ENCODE measurements at regions not wholly inside any gene's neighbourhood (a gene's known extent, or its start where the extent isn't known, plus 50 kb on each side); places are given as distances from the start of the nearest gene placed in this dataset.

DNA sequence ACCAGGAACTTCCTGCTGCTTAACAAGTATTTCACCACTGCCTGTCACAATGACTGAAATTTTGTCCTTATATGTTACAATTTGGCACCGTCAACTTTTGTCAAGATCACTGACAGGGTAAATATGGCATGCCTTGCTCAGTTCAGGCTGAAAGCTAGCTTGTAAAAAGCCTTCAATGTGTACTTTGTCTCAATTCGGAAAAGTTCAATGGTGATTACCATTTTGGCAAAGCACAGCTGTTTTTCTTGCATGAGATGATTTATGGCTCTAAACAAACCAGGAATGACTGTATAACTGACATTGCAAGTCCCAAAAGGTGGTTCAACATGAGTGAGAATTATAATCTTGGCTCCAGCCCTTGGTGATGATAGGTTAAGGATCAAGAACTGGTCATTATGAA is 1255.2 kb downstream of the CNTNAP5 start:
- Histone ChIP-seq H2BK20ac (ENCODE audit: low read depth, low read length) (no peak overlapping the region), H3K14ac (replicated peaks; ENCODE audit: low read depth, low read length) (no peak overlapping the region), H3K23ac (ENCODE audit: low read depth, low read length) (no peak overlapping the region), H3K9me1 (ENCODE audit: insufficient read depth, low read length) (no peaks in the 10 kb centered on the region), H4K20me1 (ENCODE audit: insufficient read depth, low read length) (no peaks in the 10 kb centered on the region), H2BK15ac (ENCODE audit: low read depth, low read length) (no peak overlapping the region), H3K4me1 (ENCODE audit: control insufficient read depth, insufficient read depth, low read length) (no peaks in the 10 kb centered on the region), H2AK5ac (ENCODE audit: low read depth, low read length) (no peak overlapping the region), H3K36me3 (ENCODE audit: control insufficient read depth, insufficient read depth, low read length) (no peaks in the 10 kb centered on the region), H4K91ac (ENCODE audit: insufficient read depth, low read depth, low read length) (no peak overlapping the region), H3K27ac (ENCODE audit: insufficient read depth, low read length) (no peak overlapping the region), H3K4me2 (ENCODE audit: low read depth, low read length) (no peak overlapping the region), H2AK9ac (replicated peaks; ENCODE audit: low read depth, low read length, poor library complexity) (no peak overlapping the region), H4K5ac (ENCODE audit: low read depth, low read length) (no peak overlapping the region), H2BK5ac (ENCODE audit: low read depth, low read length, poor library complexity, severe bottlenecking) (no peak overlapping the region), H3K4me3 (ENCODE audit: insufficient read depth, low read depth, low read length) (no peak overlapping the region), H3K18ac (ENCODE audit: low read depth, low read length) (no peak overlapping the region), H3K9me3 (ENCODE audit: control insufficient read depth, insufficient read depth, low read length) (peaks cover 2% of the 10 kb centered on the region), H2AFZ (replicated peaks; ENCODE audit: low read length, poor library complexity) (no peak overlapping the region), H2BK120ac (ENCODE audit: low read depth, low read length) (no peak overlapping the region), H3K4ac (ENCODE audit: low read depth, low read length) (no peak overlapping the region), H3K9ac (ENCODE audit: low read depth, low read length) (no peak overlapping the region), H3K27me3 (ENCODE audit: control insufficient read depth, insufficient read depth, low read length) (no peaks in the 10 kb centered on the region), H3K56ac (ENCODE audit: extremely low read depth, insufficient read depth, low read length) (no peak overlapping the region), H4K8ac (ENCODE audit: low read depth in 2 of 2, low read length in 2 of 2) (no peak overlapping the region), H3K79me1 (ENCODE audit: low read depth in 1 of 2, low read length in 2 of 2) (no peaks in the 10 kb centered on the region)
- intact Hi-C loops (cut with micrococcal nuclease) = no loop called here
- DNase-seq (no peak), ATAC-seq (ENCODE audit: low read depth) (no peak)
- ChIA-PET CTCF (no interaction called here), POLR2A (ENCODE audit: unreplicated experiment) (no interaction called here)
- in situ Hi-C loops (cut with MboI; ENCODE audit: low sequenced_read_pairs) = no loop called here
- TF ChIP-seq MXI1 (IDR thresholded peaks at IDR 0.05; ENCODE audit: borderline replicate concordance, low read depth, low read length) = no peak
- no peak for TF ChIP-seq POLR2A (IDR thresholded peaks at IDR 0.05; ENCODE audit: low read depth, low read length)
- no peak for TF ChIP-seq RAD21 (IDR thresholded peaks at IDR 0.05; ENCODE audit: low read length)
- TF ChIP-seq MAFK (IDR thresholded peaks at IDR 0.05; ENCODE audit: low read depth, low read length) = no peak
- no peak for TF ChIP-seq BHLHE40 (IDR thresholded peaks at IDR 0.05; ENCODE audit: low read depth, low read length)
- no peak for TF ChIP-seq FOS (IDR thresholded peaks at IDR 0.05; ENCODE audit: low read depth, low read length)
- TF ChIP-seq SMC3 (IDR thresholded peaks at IDR 0.05; ENCODE audit: low read depth, low read length) = no peak
- dilution Hi-C loops (cut with HindIII; ENCODE audit: low sequenced_read_pairs, unreplicated experiment) = no loop called here
- WGBS, 2 experiments (ENCODE audit: extremely low coverage in 2 of 2, insufficient read length in 1 of 2) = 22% methylated on average over 1 of the region's 2 CpGs; no CpG with 5 or more reads in 1 of the 2 experiments
- no TSS peak for BruUV-seq (replicated peaks)

All from IMR-90 (cell line).